SK-N-SH treated with all-trans-retinoic acid at 6 μM for 48 hours (cell line): ENCODE measurements at regions not wholly inside any gene's neighbourhood (a gene's known extent, or its start where the extent isn't known, plus 50 kb on each side); places are given as distances from the start of the nearest gene placed in this dataset.

Source experiments
- ARNTL ChIP-seq: fragments of 450-650 bp; formaldehyde crosslinking; IDR thresholded peaks from 2 replicates; pipeline ENCODE4 v1.5.0; 2020; ENCODE audit warnings: low read depth, mild to moderate bottlenecking, moderate library complexity, borderline replicate concordance
- ISL1 ChIP-seq: fragments of 250-450 bp; sonication (Bioruptor Pico); IDR thresholded peaks from 2 replicates; pipeline ENCODE4 v2.1.2; 2022; ENCODE audit warnings: mild to moderate bottlenecking, moderate library complexity
- OSR1 ChIP-seq: fragments of 250-450 bp; sonication (Bioruptor Pico); IDR thresholded peaks from 2 replicates; pipeline ENCODE4 v1.8.0; 2022; ENCODE audit warnings: moderate library complexity, mild to moderate bottlenecking, inconsistent platforms
- RARB ChIP-seq: fragments of 250-450 bp; sonication (Bioruptor Pico); IDR thresholded peaks from 2 replicates; pipeline ENCODE4 v1.8.0; 2021; ENCODE audit warnings: mild to moderate bottlenecking, moderate library complexity
- SNAI2 ChIP-seq: fragments of 250-450 bp; sonication (Bioruptor Pico); IDR thresholded peaks from 2 replicates; pipeline ENCODE4 v1.5.0; 2020; ENCODE audit warnings: mild to moderate bottlenecking, moderate library complexity
- TCF4 ChIP-seq: fragments of 250-450 bp; sonication (Bioruptor Pico); IDR thresholded peaks from 2 replicates; pipeline ENCODE4 v1.8.0; 2021; ENCODE audit warnings: mild to moderate bottlenecking, moderate library complexity, borderline replicate concordance
- ZC3H10 ChIP-seq: fragments of 250-450 bp; sonication (Bioruptor Pico); IDR thresholded peaks from 2 replicates; pipeline ENCODE4 v1.5.1; 2021; ENCODE audit warnings: mild to moderate bottlenecking, moderate library complexity
- ZFP30 ChIP-seq: fragments of 450-650 bp; formaldehyde crosslinking; IDR thresholded peaks from 2 replicates; pipeline ENCODE4 v1.5.0; 2022; ENCODE audit warnings: mild to moderate bottlenecking, moderate library complexity
- ZNF70 ChIP-seq: fragments of 450-650 bp; formaldehyde crosslinking; IDR thresholded peaks from 2 replicates; pipeline ENCODE4 v1.5.0; 2020; ENCODE audit warnings: mild to moderate bottlenecking, moderate library complexity
- TF ChIP-seq, protein P1 (sequence below): fragments of 250-450 bp; sonication (Bioruptor Pico); IDR thresholded peaks from 2 replicates; pipeline ENCODE4 v1.8.0; 2020; ENCODE audit warnings: mild to moderate bottlenecking, moderate library complexity, borderline replicate concordance
- TF ChIP-seq, protein P2 (sequence below): fragments of 250-450 bp; sonication (Bioruptor Pico); IDR thresholded peaks from 2 replicates; pipeline ENCODE4 v1.5.1; 2020; ENCODE audit warnings: low read depth, mild to moderate bottlenecking, moderate library complexity
- TF ChIP-seq, protein P3 (sequence below): fragments of 250-450 bp; sonication (Bioruptor Pico); IDR thresholded peaks from 2 replicates; pipeline ENCODE4 v1.5.0; 2020; ENCODE audit warnings: mild to moderate bottlenecking, moderate library complexity

DNA sequence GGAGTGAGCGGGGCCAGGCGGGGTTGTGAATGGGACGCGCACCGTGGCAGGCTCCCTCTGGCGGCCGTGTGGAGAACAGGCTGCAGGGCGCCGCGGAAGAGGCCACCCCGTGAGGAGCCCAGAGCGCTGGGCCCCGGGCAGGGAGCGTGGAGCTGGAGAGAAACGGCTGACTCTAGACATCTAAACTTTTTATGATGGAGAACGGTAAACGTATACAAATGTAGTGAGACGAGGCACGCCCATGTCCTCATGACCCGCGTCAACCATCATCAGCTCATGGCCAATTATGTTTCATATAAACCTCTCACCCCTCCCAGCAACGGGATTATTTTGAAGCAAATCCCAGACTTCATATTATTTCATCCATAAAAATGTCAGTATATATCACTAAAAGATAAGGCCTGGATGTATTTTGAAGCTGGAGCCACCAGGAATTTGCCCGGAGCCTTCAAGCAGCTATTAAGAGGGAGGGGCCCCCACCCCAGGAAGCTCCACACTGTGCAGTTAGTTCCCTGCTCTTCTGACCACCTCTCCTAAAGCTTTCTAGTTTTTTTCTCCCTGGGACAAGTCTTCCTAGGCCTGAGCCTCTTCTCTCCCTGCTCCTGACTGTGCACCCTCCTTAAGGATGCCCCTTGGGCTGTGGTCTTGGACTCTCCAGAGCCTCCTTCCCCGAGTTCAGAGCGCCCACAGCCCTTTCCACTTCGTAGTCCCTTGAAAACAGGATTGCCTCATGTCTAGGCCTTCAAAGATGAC is 149.5 kb downstream of the SMAD6 start:
- no peak for TF ChIP-seq ZC3H10 (CRISPR knock-in tag)
- TF ChIP-seq, protein P1, sequence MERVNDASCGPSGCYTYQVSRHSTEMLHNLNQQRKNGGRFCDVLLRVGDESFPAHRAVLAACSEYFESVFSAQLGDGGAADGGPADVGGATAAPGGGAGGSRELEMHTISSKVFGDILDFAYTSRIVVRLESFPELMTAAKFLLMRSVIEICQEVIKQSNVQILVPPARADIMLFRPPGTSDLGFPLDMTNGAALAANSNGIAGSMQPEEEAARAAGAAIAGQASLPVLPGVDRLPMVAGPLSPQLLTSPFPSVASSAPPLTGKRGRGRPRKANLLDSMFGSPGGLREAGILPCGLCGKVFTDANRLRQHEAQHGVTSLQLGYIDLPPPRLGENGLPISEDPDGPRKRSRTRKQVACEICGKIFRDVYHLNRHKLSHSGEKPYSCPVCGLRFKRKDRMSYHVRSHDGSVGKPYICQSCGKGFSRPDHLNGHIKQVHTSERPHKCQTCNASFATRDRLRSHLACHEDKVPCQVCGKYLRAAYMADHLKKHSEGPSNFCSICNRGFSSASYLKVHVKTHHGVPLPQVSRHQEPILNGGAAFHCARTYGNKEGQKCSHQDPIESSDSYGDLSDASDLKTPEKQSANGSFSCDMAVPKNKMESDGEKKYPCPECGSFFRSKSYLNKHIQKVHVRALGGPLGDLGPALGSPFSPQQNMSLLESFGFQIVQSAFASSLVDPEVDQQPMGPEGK, result no peak
- TF ChIP-seq RARB (CRISPR knock-in tag), result no peak
- TF ChIP-seq TCF4 (CRISPR knock-in tag), result no peak
- TF ChIP-seq, protein P2, sequence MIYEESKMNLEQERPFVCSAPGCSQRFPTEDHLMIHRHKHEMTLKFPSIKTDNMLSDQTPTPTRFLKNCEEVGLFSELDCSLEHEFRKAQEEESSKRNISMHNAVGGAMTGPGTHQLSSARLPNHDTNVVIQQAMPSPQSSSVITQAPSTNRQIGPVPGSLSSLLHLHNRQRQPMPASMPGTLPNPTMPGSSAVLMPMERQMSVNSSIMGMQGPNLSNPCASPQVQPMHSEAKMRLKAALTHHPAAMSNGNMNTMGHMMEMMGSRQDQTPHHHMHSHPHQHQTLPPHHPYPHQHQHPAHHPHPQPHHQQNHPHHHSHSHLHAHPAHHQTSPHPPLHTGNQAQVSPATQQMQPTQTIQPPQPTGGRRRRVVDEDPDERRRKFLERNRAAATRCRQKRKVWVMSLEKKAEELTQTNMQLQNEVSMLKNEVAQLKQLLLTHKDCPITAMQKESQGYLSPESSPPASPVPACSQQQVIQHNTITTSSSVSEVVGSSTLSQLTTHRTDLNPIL (CRISPR knock-in tag), result no peak
- no peak for TF ChIP-seq OSR1 (CRISPR knock-in tag)
- TF ChIP-seq SNAI2 (CRISPR knock-in tag), result no peak
- TF ChIP-seq ISL1 (CRISPR knock-in tag), result no peak
- TF ChIP-seq, protein P3, sequence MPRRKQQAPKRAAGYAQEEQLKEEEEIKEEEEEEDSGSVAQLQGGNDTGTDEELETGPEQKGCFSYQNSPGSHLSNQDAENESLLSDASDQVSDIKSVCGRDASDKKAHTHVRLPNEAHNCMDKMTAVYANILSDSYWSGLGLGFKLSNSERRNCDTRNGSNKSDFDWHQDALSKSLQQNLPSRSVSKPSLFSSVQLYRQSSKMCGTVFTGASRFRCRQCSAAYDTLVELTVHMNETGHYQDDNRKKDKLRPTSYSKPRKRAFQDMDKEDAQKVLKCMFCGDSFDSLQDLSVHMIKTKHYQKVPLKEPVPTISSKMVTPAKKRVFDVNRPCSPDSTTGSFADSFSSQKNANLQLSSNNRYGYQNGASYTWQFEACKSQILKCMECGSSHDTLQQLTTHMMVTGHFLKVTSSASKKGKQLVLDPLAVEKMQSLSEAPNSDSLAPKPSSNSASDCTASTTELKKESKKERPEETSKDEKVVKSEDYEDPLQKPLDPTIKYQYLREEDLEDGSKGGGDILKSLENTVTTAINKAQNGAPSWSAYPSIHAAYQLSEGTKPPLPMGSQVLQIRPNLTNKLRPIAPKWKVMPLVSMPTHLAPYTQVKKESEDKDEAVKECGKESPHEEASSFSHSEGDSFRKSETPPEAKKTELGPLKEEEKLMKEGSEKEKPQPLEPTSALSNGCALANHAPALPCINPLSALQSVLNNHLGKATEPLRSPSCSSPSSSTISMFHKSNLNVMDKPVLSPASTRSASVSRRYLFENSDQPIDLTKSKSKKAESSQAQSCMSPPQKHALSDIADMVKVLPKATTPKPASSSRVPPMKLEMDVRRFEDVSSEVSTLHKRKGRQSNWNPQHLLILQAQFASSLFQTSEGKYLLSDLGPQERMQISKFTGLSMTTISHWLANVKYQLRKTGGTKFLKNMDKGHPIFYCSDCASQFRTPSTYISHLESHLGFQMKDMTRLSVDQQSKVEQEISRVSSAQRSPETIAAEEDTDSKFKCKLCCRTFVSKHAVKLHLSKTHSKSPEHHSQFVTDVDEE, result no peak
- TF ChIP-seq ZFP30 (CRISPR knock-in tag), result no peak
- TF ChIP-seq ZNF70 (CRISPR knock-in tag), result no peak
- no peak for TF ChIP-seq ARNTL
